ENCODE measurements at regions not wholly inside any gene's neighbourhood (a gene's known extent, or its start where the extent isn't known, plus 50 kb on each side); places are given as distances from the start of the nearest gene placed in this dataset.

DNA sequence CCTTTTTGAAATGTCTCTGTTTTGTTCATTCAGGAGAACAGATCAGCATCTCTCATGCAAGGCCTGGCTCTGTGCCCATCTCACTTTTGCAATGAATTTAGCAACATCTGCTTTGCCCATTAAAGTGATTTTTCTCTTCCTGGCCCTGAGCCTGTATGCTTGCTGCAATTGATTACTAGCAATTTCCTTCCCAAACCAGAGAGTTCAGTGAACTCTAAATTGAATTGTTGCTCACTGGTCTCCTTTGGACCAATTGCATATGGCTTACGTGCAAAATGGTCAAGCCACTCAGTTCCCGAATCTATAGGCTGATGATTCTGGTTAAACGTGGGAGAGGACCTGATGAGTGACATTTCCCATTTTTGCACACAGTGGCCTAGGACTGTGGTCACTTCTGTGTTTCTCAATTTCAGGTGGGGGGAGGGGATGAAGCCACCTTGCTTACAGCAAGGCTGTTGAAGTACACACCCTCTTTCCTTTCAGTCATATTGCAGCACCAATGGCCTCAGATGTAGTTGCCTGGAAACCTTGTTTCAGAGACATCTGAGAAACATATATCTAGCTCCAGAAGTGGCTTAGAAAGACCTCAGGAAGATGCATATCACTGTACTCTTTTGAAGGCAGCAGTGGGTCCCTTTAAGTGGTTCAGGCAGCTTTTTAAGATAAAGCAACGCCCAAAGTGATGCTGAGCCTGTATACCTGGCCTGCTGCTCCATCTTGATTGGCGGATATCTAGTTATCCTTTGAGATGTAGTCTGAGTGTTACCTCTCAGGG, 201.4 kb downstream of the PTEN start (continued):
- TF ChIP-seq, protein P1, sequence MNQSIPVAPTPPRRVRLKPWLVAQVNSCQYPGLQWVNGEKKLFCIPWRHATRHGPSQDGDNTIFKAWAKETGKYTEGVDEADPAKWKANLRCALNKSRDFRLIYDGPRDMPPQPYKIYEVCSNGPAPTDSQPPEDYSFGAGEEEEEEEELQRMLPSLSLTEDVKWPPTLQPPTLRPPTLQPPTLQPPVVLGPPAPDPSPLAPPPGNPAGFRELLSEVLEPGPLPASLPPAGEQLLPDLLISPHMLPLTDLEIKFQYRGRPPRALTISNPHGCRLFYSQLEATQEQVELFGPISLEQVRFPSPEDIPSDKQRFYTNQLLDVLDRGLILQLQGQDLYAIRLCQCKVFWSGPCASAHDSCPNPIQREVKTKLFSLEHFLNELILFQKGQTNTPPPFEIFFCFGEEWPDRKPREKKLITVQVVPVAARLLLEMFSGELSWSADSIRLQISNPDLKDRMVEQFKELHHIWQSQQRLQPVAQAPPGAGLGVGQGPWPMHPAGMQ (IDR thresholded peaks at IDR 0.05; ENCODE audit: borderline replicate concordance), result no peak
- 0 out of 2 replicates have a peak, but pooled peaks have one; percentile 7 for TF ChIP-seq JUND (IDR thresholded peaks at IDR 0.05; ENCODE audit: low read depth, low read length)
- no peak for TF ChIP-seq NFYA (IDR thresholded peaks at IDR 0.05; ENCODE audit: borderline replicate concordance, low read depth, low read length)
- TF ChIP-seq, protein P2, sequence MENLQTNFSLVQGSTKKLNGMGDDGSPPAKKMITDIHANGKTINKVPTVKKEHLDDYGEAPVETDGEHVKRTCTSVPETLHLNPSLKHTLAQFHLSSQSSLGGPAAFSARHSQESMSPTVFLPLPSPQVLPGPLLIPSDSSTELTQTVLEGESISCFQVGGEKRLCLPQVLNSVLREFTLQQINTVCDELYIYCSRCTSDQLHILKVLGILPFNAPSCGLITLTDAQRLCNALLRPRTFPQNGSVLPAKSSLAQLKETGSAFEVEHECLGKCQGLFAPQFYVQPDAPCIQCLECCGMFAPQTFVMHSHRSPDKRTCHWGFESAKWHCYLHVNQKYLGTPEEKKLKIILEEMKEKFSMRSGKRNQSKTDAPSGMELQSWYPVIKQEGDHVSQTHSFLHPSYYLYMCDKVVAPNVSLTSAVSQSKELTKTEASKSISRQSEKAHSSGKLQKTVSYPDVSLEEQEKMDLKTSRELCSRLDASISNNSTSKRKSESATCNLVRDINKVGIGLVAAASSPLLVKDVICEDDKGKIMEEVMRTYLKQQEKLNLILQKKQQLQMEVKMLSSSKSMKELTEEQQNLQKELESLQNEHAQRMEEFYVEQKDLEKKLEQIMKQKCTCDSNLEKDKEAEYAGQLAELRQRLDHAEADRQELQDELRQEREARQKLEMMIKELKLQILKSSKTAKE (IDR thresholded peaks at IDR 0.05; ENCODE audit: low read depth, poor library complexity, severe bottlenecking), result peak; percentile 67
- TF ChIP-seq, protein P3, sequence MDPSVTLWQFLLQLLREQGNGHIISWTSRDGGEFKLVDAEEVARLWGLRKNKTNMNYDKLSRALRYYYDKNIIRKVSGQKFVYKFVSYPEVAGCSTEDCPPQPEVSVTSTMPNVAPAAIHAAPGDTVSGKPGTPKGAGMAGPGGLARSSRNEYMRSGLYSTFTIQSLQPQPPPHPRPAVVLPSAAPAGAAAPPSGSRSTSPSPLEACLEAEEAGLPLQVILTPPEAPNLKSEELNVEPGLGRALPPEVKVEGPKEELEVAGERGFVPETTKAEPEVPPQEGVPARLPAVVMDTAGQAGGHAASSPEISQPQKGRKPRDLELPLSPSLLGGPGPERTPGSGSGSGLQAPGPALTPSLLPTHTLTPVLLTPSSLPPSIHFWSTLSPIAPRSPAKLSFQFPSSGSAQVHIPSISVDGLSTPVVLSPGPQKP (IDR thresholded peaks at IDR 0.05; ENCODE audit: low read depth, low read length), result no peak
- no peak for TF ChIP-seq TARDBP (IDR thresholded peaks at IDR 0.05; ENCODE audit: borderline replicate concordance)
- TF ChIP-seq BHLHE40 (IDR thresholded peaks at IDR 0.05; ENCODE audit: borderline replicate concordance in 1 of 2, low read depth in 2 of 2, low read length in 1 of 2), result peak; percentile 60 to 79; a peak in 2 of 4 replicates
- peak; percentile 97 for TF ChIP-seq BCL11A (IDR thresholded peaks at IDR 0.05; ENCODE audit: low read depth, low read length)
- TF ChIP-seq HDAC2 (IDR thresholded peaks at IDR 0.05), result no peak
- TF ChIP-seq EZH2 (IDR thresholded peaks at IDR 0.05; ENCODE audit: borderline replicate concordance, control insufficient read depth, low read depth, low read length), result 0 out of 2 replicates have a peak, but pooled peaks have one; percentile 38
- no peak for TF ChIP-seq HCFC1 (IDR thresholded peaks at IDR 0.05; ENCODE audit: low read length)
- no peak for TF ChIP-seq MXI1 (IDR thresholded peaks at IDR 0.05; ENCODE audit: low read depth, low read length)
- peak; percentile 46; the same call in 1 of the 2 replicates for TF ChIP-seq NFYB (IDR thresholded peaks at IDR 0.05; ENCODE audit: insufficient read depth, low read depth, low read length)
- TF ChIP-seq, protein P4, sequence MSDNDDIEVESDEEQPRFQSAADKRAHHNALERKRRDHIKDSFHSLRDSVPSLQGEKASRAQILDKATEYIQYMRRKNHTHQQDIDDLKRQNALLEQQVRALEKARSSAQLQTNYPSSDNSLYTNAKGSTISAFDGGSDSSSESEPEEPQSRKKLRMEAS (IDR thresholded peaks at IDR 0.05; ENCODE audit: low read depth, low read length), result 0 out of 2 replicates have a peak, but pooled peaks have one; percentile 27
- TF ChIP-seq RAD21 (IDR thresholded peaks at IDR 0.05; ENCODE audit: insufficient read depth, low read depth, low read length), result 0 out of 2 replicates have a peak, but pooled peaks have one; percentile 11
- no peak for TF ChIP-seq FOXK2 (IDR thresholded peaks at IDR 0.05)
- TF ChIP-seq ZBED1 (IDR thresholded peaks at IDR 0.05; ENCODE audit: borderline replicate concordance), result peak; percentile 98
- TF ChIP-seq ZZZ3 (IDR thresholded peaks at IDR 0.05; ENCODE audit: control insufficient read depth, insufficient read length, low read depth), result no peak
- TF ChIP-seq CBX5 (IDR thresholded peaks at IDR 0.05; ENCODE audit: low read depth), result 0 out of 2 replicates have a peak, but pooled peaks have one; percentile 59
- TF ChIP-seq MTA2 (IDR thresholded peaks at IDR 0.05; ENCODE audit: low read depth), result peak; percentile 88
- no peak; the same call in 1 of the 2 replicates for TF ChIP-seq NR2F1 (conservative IDR thresholded peaks at IDR 0.05)

All from GM12878 (cell line).